Neural progenitor cell (in vitro differentiated cells): ENCODE measurements at regions not wholly inside any gene's neighbourhood (a gene's known extent, or its start where the extent isn't known, plus 50 kb on each side); places are given as distances from the start of the nearest gene placed in this dataset.

Experiments used
- DNase-seq: peaks from one replicate; pipeline ENCODE4 v3.0.0-alpha.2; 2016; ENCODE audit warnings: low spot score
- H2AFZ ChIP-seq: fragments of 200-600 bp; sonication (generic); replicated peaks from 2 replicates; pipeline ENCODE4 v1.6.1; 2016; ENCODE audit warnings: antibody characterized with exemption
- H3F3A ChIP-seq: fragments of 200-600 bp; sonication (generic); 2 replicates; pipeline ENCODE4 v1.6.1; 2016; ENCODE audit warnings: antibody characterized with exemption, low read depth
- H3K27ac ChIP-seq: fragments of 200-600 bp; sonication (generic); 2 replicates; pipeline ENCODE4 v1.5.1; 2016; ENCODE audit warnings: mild to moderate bottlenecking
- H3K27me3 ChIP-seq: fragments of 200-600 bp; sonication (generic); 2 replicates; pipeline ENCODE4 v1.6.1; 2016; ENCODE audit warnings: mild to moderate bottlenecking, moderate library complexity
- H3K36me3 ChIP-seq: fragments of 200-600 bp; sonication (generic); 2 replicates; pipeline ENCODE4 v1.5.1; 2016
- H3K4me1 ChIP-seq: fragments of 200-600 bp; sonication (generic); 2 replicates; pipeline ENCODE4 v1.6.1; 2016; ENCODE audit warnings: mixed run types
- H3K4me2 ChIP-seq: fragments of 200-600 bp; sonication (generic); 2 replicates; pipeline ENCODE4 v1.6.1; 2016
- H3K4me3 ChIP-seq: fragments of 200-600 bp; sonication (generic); 2 replicates; pipeline ENCODE4 v1.5.1; 2016
- H3K79me2 ChIP-seq: fragments of 200-600 bp; sonication (generic); 2 replicates; pipeline ENCODE4 v1.6.1; 2016; ENCODE audit warnings: low read depth
- H3K9ac ChIP-seq: fragments of 200-600 bp; sonication (generic); 2 replicates; pipeline ENCODE4 v1.6.1; 2016
- H3K9me3 ChIP-seq: fragments of 200-600 bp; sonication (generic); 2 replicates; pipeline ENCODE4 v1.5.1; 2016; ENCODE audit warnings: low read depth
- H4K20me1 ChIP-seq: fragments of 200-600 bp; sonication (generic); 2 replicates; pipeline ENCODE4 v1.6.1; 2016; ENCODE audit warnings: low read depth
- H3K27ac Mint-ChIP-seq: 3 replicates; pipeline ENCODE4 v1.8.0; 2021; ENCODE audit warnings: mixed read lengths
- H3K27me3 Mint-ChIP-seq: 2 replicates; pipeline ENCODE4 v1.8.0; 2022; ENCODE audit warnings: low read depth, mild to moderate bottlenecking, inconsistent platforms, moderate library complexity, mixed read lengths; ENCODE audit not compliant: insufficient read depth
- H3K36me3 Mint-ChIP-seq: 3 replicates; pipeline ENCODE4 v1.8.0; 2021; ENCODE audit warnings: mixed read lengths
- H3K4me1 Mint-ChIP-seq: 3 replicates; pipeline ENCODE4 v1.8.0; 2021; ENCODE audit warnings: mixed read lengths
- H3K4me3 Mint-ChIP-seq: 3 replicates; pipeline ENCODE4 v1.8.0; 2021; ENCODE audit warnings: mild to moderate bottlenecking, moderate library complexity, mixed read lengths
- H3K9me3 Mint-ChIP-seq: 3 replicates; pipeline ENCODE4 v1.8.0; 2020; ENCODE audit warnings: mixed read lengths
- CTCF ChIP-seq: fragments of 200-600 bp; sonication (generic); IDR thresholded peaks from 2 replicates; pipeline ENCODE4 v1.5.1; 2017; ENCODE audit warnings: antibody characterized with exemption, mild to moderate bottlenecking
- EZH2 ChIP-seq: fragments of 200-600 bp; sonication (generic); IDR thresholded peaks from 2 replicates; pipeline ENCODE4 v1.6.1; 2017; ENCODE audit warnings: antibody characterized with exemption, mild to moderate bottlenecking, moderate library complexity
- EZH2phosphoT487 ChIP-seq: fragments of 200-600 bp; sonication (generic); IDR thresholded peaks from 2 replicates; pipeline ENCODE4 v1.6.1; 2017; ENCODE audit warnings: antibody characterized with exemption

- Mint-ChIP-seq H3K4me3 (no peak overlapping the region), H3K27ac (no peak overlapping the region), H3K36me3 (peaks cover 2% of the 10 kb centered on the region), H3K27me3 (no peaks in the 10 kb centered on the region), H3K9me3 (no peaks in the 10 kb centered on the region), H3K4me1 (no peaks in the 10 kb centered on the region)
- no peak for TF ChIP-seq CTCF
- TF ChIP-seq EZH2phosphoT487, result no peak
- TF ChIP-seq EZH2, result no peak
- Histone ChIP-seq H3K27ac (no peak overlapping the region), H3K27me3 (no peaks in the 10 kb centered on the region), H3K36me3 (no peaks in the 10 kb centered on the region), H4K20me1 (no peaks in the 10 kb centered on the region), H3K9ac (no peak overlapping the region), H3K4me3 (no peak overlapping the region), H3K4me2 (no peak overlapping the region), H3K79me2 (no peaks in the 10 kb centered on the region), H2AFZ (no peak overlapping the region), H3F3A (no peaks in the 10 kb centered on the region), H3K9me3 (no peaks in the 10 kb centered on the region), H3K4me1 (no peaks in the 10 kb centered on the region)
- DNase-seq, result no peak
Measured at GRCh38 chr7:65317372-65317771, 56.3 kb upstream of the ZNF92 start.

GRCh38 chr7:65310761-65311160 is 62.9 kb upstream of the ZNF92 start:
- no peaks in the 10 kb centered on the region for H3K4me1 Mint-ChIP-seq
- Histone ChIP-seq H3K9ac (no peak overlapping the region), H3K4me1 (no peaks in the 10 kb centered on the region), H3F3A (no peaks in the 10 kb centered on the region), H3K27me3 (no peaks in the 10 kb centered on the region), H3K4me2 (no peak overlapping the region), H3K36me3 (no peaks in the 10 kb centered on the region), H3K9me3 (no peaks in the 10 kb centered on the region), H2AFZ (no peak overlapping the region), H3K27ac (no peak overlapping the region), H4K20me1 (no peaks in the 10 kb centered on the region), H3K4me3 (no peak overlapping the region), H3K79me2 (no peaks in the 10 kb centered on the region)
- no peak overlapping the region for H3K27ac Mint-ChIP-seq
- H3K27me3 Mint-ChIP-seq, result peaks cover 2% of the 10 kb centered on the region
- TF ChIP-seq EZH2, result no peak
- no peak for TF ChIP-seq EZH2phosphoT487
- no peak for TF ChIP-seq CTCF
- DNase-seq, result no peak
- no peaks in the 10 kb centered on the region for H3K9me3 Mint-ChIP-seq
- H3K36me3 Mint-ChIP-seq, result peaks cover 3% of the 10 kb centered on the region
- H3K4me3 Mint-ChIP-seq, result no peak overlapping the region

DNA sequence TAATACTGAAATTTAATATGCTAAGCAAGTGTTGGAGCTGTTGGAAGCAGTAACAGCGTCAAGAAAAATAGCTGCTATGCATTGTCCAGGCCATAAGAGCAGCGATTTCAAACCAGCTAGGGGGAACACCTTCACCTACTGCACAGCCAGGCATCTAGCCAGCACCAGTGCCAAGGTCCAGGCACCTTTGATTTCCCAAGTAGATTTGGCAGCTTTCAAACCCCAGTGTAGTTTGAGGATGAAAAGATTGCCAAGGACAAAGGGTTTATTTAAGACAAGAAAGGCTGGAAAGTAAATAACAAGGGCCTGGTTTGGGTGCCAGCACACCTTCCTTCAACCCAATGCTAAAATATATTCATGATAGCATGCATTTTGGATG is 65.4 kb upstream of the ZNF92 start:
- H3K27ac Mint-ChIP-seq, result no peak overlapping the region

More for the DNA sequence above, 65.4 kb upstream of the ZNF92 start:
- H3K4me1 Mint-ChIP-seq, result no peaks in the 10 kb centered on the region
- DNase-seq, result no peak
- no peak overlapping the region for H3K4me3 Mint-ChIP-seq
- peaks cover 4% of the 10 kb centered on the region for H3K27me3 Mint-ChIP-seq
- Histone ChIP-seq H3K9me3 (no peaks in the 10 kb centered on the region), H3K4me1 (peaks cover 12% of the 10 kb centered on the region), H3K4me2 (no peak overlapping the region), H2AFZ (no peak overlapping the region), H4K20me1 (no peaks in the 10 kb centered on the region), H3K4me3 (no peak overlapping the region), H3K27ac (no peak overlapping the region), H3F3A (no peaks in the 10 kb centered on the region), H3K36me3 (no peaks in the 10 kb centered on the region), H3K79me2 (no peaks in the 10 kb centered on the region), H3K27me3 (no peaks in the 10 kb centered on the region), H3K9ac (no peak overlapping the region)
- peaks cover 3% of the 10 kb centered on the region for H3K36me3 Mint-ChIP-seq
- no peak for TF ChIP-seq CTCF
- TF ChIP-seq EZH2, result no peak
- TF ChIP-seq EZH2phosphoT487, result no peak
- H3K9me3 Mint-ChIP-seq, result no peaks in the 10 kb centered on the region
